Right lung (tissue), 2 donors: ENCODE measurements at regions not wholly inside any gene's neighbourhood (a gene's known extent, or its start where the extent isn't known, plus 50 kb on each side); places are given as distances from the start of the nearest gene placed in this dataset.

Experiments
- DNase-seq, 2 donors: peaks; one replicate each; pipeline ENCODE4 v3.0.0-alpha.2; 2013

DNA sequence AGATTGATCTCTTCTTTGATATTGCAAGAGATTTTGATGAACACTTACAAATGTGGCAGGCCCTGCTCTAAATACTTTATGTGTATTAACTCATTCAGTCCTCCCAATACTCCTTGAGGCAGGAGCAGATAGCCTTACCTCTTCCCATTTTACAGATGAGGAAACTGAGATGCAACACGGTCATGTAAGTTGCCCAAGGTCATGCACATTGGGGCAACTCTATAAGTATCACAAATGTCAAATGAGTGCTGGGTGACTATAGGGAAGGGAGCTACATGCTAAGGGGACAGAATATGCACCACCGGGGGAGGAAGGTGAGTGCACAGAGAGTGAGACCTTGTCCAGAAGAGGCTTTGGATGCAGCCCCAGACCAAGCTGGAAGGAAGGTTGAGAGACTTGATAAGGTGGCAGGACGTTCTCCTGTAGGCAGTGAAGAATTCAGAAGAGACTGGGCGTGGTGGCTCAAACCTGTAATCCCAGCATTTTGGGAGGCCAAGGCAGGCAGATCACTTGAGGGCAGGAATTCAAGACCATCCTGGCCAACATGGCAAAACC, 132.3 kb upstream of the PWP1 start:
- no peak for DNase-seq

- DNase-seq: no peak
These were observed 130.7 kb upstream of the PWP1 start for GRCh38 chr12:107554941-107555340.

DNA sequence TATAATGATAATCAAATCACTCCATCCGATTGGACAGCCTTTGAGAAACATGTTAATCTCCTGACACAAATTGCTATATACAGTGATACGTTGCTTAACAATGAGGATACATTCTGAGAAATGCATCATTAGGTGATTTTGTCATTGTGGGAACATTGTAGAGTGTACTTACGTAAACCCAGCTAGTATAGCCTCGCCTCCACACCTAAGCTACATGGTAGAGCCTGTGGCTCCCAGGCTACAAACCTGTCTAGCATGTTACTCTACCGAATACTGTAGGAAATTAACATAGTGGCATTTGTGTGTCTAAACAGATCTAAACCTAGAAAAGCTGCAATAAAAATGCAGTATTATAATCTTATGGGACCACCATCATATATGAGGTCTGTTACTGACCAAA, 128.6 kb upstream of the PWP1 start:
- no peak for DNase-seq

GRCh38 chr12:107557589-107558100, 128.0 kb upstream of the PWP1 start:
- no peak for DNase-seq

GRCh38 chr12:107558141-107558815, 127.3 kb upstream of the PWP1 start:
- DNase-seq: no peak

GRCh38 chr12:107558816-107559382, 126.7 kb upstream of the PWP1 start:
- DNase-seq: no peak

DNA sequence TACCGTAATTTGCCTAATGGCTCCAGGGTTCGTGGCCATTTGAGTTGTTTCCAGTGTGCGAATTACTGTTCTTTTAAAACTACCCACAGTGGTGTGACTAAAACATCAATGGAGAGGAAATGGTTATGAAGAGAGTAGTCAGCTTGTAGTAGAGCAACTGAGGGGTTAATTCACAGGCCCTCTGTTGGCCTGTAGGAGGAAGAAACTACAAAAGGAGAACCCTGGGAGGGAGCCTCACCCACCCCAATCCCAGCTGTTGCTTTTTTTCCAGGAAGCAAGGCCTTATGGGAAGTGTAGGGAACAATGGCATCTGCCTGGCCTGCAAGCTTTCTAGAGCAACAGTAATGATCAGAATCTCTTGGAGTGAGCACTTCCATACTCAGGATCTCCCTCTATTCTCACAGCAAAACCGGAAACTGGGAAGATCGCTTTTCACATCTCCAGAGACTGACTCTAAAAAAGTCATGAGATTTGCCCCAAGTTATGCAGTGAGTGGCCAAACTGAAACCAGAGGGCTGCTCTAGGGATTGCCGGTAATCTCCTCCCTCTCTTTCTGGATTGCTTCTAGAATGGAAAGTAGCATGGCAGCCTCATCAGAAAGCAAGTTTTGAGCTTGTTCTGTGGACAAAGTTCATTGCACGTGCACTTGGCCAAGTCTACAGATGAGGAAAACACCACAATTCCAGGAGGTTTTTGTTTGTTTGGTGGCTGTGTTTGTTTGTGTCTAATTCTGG, 125.3 kb upstream of the PWP1 start:
- DNase-seq: no peak

- no peak for DNase-seq
These were observed 124.7 kb upstream of the PWP1 start for GRCh38 chr12:107560899-107561285.

- DNase-seq: no peak
These were observed 120.7 kb upstream of the PWP1 start for GRCh38 chr12:107564946-107565345.

GRCh38 chr12:107565551-107565950, 120.0 kb upstream of the PWP1 start:
- no peak for DNase-seq

DNA sequence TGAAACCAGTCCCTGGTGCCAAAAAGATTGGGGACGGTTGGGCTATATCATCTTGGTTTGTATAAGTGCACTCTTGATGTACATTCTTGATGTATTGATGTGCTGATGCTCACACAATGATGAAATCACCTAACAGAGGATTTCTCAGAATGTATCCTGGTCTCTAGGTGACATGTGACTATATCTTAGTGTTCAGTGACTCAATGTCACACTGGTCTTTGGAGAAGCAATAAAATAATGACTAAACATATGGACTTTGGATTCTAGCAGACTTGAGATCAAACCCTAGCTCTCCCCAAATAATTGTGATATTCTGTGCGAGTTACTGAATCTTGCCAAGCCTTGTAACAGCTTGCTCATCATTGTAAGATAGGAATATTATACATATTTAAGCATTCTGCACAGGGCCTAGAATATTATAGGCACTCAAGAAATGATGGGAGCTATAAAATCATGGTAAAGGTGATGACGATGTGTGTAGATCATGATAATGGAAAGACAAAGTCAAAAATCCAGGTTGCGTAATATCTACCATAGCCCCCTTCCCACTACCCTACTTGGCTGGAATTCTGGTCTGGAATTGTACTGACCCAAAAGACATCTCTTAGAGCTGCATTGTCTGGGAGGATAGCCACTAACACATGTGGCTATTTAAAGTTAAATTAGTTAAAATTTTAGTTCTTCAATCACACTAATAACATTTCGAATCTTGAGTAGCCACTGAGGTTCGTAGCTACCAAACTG, 117.6 kb upstream of the PWP1 start:
- DNase-seq: no peak

- no peak for DNase-seq
These were observed 116.9 kb upstream of the PWP1 start for GRCh38 chr12:107568718-107569117.

DNA sequence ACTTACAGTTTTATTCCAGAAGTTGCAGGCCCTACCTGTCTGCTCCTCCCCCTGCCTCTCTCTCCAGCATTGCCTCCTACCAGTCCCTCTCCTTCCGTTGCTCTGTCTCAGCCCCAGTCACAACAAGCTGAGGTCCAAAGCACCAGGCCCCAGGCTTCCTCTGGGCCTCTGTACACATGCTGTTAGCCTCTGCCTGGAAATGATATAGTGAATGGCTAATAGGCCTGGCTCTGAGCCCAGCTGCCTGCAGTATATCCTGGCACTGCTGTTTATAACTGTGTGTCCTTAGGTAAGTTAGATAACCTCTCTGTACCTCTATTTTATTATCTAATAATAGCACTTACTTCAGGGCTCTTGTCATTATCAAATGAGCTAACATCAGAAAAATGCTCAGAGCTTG, 114.9 kb upstream of the PWP1 start:
- no peak for DNase-seq

- no peak for DNase-seq
These were observed 114.1 kb upstream of the PWP1 start for GRCh38 chr12:107571492-107571891.

GRCh38 chr12:107574691-107575090, 110.9 kb upstream of the PWP1 start:
- DNase-seq: no peak

- DNase-seq: no peak
These were observed 104.6 kb upstream of the PWP1 start for GRCh38 chr12:107580750-107581618.

GRCh38 chr12:107581619-107582015, 104.0 kb upstream of the PWP1 start:
- DNase-seq: no peak

DNA sequence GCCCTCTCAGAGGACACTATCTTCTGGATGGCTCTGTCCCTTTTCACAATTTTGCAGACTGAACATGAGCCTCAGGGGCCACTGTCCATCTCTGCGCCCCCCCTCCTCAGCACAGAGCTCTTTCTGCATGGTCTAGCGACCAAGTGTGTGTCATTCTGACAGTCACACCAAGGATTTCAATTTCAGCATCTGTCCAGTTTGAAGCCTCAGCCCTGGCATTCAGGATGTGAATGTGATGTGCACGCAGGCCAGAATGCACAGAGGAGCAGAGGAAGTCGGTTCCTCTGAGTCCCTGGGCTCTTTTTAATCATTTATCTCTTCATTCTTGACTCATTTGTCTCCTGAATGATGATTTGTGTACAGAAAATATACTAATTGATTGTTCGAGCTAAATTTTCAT, 102.0 kb upstream of the PWP1 start:
- no peak for DNase-seq

DNA sequence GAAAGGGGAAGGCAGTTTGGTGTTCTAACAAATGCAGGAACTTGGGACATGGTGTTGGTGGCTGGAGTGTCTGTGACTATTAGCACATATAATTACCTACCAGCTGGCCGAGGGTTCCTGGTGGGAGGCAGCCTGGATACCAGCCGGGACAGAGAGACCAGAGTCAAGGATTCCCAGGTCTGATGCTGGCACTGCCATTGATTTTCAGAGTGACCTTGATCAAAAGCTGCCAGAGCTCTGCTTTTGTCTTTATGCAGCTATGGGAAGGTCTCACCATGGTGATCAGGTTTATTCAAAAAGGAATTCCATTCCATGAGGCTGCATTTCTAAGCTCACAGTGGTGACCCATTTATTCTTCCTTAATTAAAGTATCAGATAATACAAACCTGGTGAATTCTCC, 101.0 kb upstream of the PWP1 start:
- no peak for DNase-seq

DNA sequence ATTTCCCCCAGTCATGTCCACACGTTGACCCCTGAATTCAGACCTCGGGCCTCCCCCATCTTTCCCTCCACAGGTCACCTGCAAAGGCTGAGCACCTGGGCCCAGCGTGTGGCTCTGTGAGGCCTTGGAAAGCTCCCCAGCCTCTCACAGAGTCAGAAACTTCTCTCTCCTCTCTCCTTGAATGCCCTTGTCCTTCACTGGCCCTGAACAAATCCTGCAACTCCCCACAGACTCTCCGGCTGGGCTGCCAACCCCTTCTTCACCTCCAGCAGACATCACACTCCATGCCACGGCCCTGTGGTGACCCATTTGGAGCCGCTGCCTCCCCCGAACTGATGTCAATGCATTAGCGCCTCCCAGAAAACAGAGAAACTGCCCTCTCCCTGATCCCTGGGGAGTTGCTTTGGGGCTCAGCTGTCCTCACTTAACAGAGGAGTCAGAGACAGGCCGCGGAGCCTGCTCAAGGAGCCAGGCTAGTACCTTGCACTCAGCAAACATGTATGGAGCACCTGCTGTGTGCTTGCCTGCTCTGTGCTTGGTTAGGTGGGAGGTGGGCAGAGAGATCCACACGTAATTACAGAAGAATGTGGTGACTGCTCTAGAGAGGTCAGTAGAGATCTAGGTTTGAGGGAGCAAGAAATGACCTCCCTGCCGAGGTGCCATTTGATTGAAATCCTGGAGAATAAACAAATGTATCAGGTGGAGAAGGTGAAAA, 99.2 kb upstream of the PWP1 start:
- no peak for DNase-seq
